ENCODE measurements at regions not wholly inside any gene's neighbourhood (a gene's known extent, or its start where the extent isn't known, plus 50 kb on each side); places are given as distances from the start of the nearest gene placed in this dataset.

- TF ChIP-seq CTCF (IDR thresholded peaks at IDR 0.05; ENCODE audit: poor library complexity) = no peak
- TF ChIP-seq EZH2phosphoT487 (IDR thresholded peaks at IDR 0.05; ENCODE audit: low read depth, severe bottlenecking, unreplicated experiment) = no peak
Observed at GRCh38 chr2:128901572-128902391, 583.1 kb upstream of the HS6ST1 start.
